ENCODE measurements at regions not wholly inside any gene's neighbourhood (a gene's known extent, or its start where the extent isn't known, plus 50 kb on each side); places are given as distances from the start of the nearest gene placed in this dataset.

DNA sequence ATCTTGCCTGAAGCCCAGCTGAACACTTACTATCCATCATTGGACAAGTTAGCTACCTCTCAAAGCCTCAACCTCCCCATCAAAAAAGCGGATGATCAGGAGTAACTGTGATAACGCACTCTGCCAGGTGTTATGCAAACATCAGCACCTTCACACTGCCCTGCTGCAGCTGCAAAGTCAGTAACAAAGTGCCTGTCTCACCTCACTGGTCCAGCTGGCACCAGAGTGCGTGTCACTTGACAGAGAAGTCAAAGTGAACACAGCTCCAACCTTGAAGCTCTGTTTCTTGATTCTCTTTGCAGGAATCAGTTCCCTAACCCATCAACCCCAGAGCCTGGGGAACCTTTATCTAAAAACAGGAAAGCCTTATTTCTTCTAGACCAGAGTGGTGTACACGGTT lies 413.6 kb downstream of the CTTN start:
- TF ChIP-seq, protein P1, sequence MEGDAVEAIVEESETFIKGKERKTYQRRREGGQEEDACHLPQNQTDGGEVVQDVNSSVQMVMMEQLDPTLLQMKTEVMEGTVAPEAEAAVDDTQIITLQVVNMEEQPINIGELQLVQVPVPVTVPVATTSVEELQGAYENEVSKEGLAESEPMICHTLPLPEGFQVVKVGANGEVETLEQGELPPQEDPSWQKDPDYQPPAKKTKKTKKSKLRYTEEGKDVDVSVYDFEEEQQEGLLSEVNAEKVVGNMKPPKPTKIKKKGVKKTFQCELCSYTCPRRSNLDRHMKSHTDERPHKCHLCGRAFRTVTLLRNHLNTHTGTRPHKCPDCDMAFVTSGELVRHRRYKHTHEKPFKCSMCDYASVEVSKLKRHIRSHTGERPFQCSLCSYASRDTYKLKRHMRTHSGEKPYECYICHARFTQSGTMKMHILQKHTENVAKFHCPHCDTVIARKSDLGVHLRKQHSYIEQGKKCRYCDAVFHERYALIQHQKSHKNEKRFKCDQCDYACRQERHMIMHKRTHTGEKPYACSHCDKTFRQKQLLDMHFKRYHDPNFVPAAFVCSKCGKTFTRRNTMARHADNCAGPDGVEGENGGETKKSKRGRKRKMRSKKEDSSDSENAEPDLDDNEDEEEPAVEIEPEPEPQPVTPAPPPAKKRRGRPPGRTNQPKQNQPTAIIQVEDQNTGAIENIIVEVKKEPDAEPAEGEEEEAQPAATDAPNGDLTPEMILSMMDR (conservative IDR thresholded peaks at IDR 0.05; ENCODE audit: low read depth, low read length): no peak
- TF ChIP-seq EZH2 (IDR thresholded peaks at IDR 0.05; ENCODE audit: borderline replicate concordance, low read depth, low read length, poor library complexity, severe bottlenecking): no peak

Data from A673 (cell line).